NCI-H1436 (cell line): ENCODE measurements at regions not wholly inside any gene's neighbourhood (a gene's known extent, or its start where the extent isn't known, plus 50 kb on each side); places are given as distances from the start of the nearest gene placed in this dataset.
"Not testable (repeated sequence)": the region's sequence is repeated elsewhere in the genome, so short reads cannot be mapped to it uniquely, and the experiment has no call there.

Source experiments
- DNase-seq: peaks from one replicate; lab custom pipeline; 2025; lab: John Stamatoyannopoulos, UW

DNA sequence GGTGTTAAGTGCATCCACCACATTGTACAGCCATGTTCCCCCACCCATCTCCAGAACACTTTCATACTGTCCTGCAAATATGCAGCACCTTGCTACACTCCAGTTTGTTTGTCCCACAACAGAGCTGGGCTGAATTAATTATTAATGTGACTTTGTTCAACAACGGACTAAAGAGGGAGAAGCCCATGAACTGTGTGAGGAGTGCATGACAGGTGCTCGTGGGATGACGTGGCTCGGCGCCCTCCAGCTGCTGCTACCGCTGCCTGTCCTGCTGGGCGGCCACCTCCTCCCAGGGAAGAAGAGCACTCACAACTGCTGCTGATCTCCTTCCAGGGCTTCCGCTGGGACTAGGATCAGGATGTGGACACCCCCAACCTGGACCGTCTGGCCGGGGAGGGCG is 111.2 kb upstream of the DEFB108B start:
- DNase-seq, result not testable (repeated sequence)

DNA sequence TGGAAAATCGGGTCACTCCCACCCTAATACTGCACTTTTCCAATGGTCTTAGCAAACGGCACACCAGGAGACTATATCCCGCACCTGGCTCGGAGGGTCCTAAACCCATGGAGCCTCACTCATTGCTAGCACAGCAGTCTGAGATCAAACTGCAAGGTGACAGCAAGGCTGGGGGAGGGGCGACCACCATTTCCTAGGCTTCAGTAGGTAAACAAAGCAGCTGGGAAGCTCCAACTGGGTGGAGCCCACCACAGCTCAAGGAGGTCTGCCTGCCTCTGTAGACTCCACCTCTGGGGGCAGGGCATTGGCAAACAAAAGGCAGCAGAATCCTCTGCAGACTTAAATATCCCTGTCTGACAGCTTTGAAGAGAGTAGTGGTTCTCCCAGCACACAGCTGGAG is 109.0 kb upstream of the DEFB108B start:
- not testable (repeated sequence) for DNase-seq

- not testable (repeated sequence) for DNase-seq
These were observed 102.3 kb upstream of the DEFB108B start for GRCh38 chr11:71730748-71731147.

GRCh38 chr11:71734368-71734767 is 98.6 kb upstream of the DEFB108B start:
- not testable (repeated sequence) for DNase-seq

DNA sequence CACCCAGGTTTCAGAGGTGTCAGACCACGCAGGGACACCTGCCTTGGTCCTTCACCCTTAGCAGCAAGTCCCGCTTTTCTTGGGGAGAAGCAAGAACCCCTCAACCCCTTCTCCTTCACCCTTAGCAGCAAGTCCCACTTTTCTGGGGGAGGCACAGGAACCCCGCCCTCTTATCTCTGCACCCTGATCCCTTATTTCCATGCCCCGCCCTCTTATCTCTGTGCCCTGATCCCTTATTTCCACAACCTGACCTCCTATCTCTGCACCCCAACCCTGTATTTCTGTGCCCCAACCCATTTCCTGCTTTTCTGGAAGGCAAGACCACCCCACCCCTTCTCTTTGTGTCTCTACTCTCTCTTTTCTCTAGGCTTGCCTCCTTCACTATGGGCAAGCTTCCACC is 94.7 kb upstream of the DEFB108B start:
- not testable (repeated sequence) for DNase-seq

DNA sequence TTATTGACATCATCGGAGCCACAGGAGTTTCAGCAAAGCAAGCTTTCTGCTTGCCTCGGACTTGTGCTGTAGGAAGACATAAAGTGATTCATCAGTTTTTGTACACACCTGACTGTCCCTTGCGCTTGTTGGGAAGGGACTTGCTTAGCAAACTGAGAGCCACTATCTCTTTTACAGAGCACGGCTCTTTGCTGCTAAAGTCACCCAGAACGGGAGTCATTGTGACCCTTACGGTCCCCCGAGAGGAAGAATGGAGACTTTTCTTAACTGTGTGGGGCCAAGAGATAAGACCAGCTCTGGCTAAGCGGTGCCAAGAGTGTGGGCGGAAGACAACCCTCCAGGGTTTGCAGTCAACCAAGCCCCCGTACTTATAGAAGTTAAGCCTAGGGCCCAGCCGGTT is 89.6 kb upstream of the DEFB108B start:
- not testable (repeated sequence) for DNase-seq

DNA sequence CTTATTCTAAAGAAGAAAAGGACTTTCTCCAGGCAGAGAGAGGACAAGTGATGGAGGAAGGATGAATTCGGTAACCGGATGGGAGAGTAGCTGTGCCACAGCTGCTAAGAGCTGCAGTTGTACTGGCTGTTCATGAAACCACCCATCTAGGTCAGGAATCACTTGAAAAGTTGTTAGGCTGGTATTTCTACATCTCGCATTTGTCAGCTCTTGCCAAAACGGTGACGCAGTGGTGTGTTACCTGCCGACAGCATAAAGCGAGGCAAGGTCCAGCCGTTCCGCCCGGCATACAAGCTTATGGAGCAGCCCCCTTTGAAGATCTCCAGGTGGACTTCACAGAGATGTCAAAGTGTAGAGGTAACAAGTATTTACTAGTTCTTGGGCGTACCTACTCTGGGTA is 87.3 kb upstream of the DEFB108B start:
- DNase-seq, result not testable (repeated sequence)

- not testable (repeated sequence) for DNase-seq
These were observed 86.7 kb upstream of the DEFB108B start for GRCh38 chr11:71746263-71746662.

DNA sequence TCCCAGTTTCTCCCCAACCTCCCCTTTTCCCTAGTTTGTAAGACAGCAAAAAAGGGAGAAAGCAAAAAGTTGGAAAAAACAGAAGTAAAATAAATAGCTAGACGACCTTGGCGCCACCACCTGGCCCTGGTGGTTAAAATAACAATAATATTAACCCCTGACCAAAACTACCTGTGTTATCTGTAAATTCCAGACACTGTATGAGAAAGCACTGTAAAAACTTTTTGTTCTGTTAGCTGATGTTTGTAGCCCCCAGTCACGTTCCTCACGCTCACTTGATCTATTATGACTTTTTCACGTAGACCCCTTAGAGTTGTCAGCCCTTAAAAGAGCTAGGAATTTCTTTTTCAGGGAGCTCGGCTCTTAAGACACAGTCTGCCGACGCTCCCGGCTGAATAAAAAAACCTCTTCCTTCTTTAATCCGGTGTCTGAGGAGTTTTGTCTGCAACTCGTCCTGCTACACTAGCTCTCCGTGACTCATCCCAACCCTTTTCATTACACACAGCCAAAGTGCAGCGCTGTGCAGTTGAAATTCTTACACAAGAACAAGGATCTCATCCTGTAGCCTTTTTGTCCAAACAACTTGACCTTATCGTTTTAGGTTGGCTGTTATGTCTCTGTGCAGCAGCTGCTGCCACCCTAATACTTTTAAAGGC is 83.9 kb upstream of the DEFB108B start:
- not testable (repeated sequence) for DNase-seq

DNA sequence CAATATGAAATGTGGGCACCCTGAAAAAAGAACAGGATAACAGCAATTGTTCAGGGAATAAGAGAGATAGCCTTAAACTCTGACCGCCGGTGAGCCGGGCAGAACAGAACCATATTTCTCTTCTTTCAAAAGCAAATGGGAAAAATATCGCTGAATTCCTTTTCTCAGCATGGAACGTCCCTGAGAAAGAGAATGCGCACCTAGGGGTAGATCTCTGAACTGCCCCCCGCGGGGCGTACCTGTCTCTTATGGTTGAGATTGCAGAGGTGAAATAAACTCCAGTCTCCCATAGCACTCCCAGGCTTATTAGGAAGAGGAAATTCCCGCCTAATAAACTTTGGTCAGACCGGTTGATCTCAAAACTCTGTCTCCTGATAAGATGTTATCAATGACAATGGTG is 82.1 kb upstream of the DEFB108B start:
- not testable (repeated sequence) for DNase-seq

- not testable (repeated sequence) for DNase-seq
These were observed 68.1 kb upstream of the DEFB108B start for GRCh38 chr11:71764695-71765491.

DNA sequence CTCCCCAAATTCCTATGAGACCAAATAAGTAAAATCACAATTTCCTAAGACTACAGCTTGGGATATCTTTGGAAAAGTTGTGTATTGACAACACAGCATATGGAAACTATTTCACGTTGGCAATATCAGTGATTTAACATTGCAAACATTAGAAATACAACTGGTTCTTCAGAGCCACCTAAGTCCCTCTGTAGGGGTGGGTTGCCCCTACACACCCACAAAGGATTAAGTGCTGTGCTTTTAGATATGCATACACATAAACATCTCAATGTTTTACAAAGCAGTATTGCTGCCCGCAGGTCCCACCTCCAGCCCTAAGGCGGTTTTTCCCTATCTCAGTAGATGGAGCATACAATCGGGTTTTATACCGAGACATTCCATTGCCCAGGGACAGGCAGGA is 66.0 kb upstream of the DEFB108B start:
- DNase-seq, result not testable (repeated sequence)

DNA sequence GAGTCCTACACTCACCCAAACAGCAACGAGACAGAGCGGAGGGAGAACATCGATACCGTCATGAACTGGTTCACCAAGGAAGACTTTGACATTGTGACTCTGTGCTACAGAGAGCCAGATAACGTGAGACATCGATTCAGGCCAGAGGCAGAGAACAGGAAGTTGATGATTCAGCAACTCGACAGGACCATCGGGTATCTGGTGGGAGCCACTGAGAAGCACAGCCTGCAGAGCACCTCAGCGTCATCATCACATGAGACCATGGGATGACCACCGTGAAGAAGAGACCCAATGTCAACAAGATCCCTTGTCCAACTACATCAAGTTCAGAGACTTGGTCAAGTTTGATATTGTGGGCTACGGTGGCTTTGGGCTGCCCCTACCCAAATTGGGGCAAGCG is 60.8 kb upstream of the DEFB108B start:
- not testable (repeated sequence) for DNase-seq

GRCh38 chr11:71774603-71775222 is 58.3 kb upstream of the DEFB108B start:
- DNase-seq, result no peak

GRCh38 chr11:71780116-71780515 is 52.9 kb upstream of the DEFB108B start:
- DNase-seq, result not testable (repeated sequence)

DNA sequence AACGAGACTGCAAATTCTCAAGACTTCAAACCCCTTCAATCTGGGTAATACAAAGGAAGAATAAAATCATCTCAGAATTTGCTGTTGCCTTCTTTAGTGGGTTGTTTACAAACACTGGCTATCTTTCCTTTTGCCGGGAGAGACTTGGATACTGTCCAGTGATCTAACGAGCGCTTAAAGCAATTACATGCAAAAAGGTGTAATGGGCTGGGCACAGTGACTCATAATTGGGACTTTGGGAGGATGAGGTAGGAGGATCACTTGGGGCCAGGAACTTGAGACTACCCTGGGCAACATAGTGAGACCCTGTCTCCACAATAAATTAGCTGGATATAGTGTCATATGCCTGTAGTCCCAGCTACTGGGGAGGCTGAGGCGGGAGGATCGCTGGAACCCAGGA is 52.2 kb upstream of the DEFB108B start:
- not testable (repeated sequence) for DNase-seq

- not testable (repeated sequence) for DNase-seq
These were observed 51.5 kb upstream of the DEFB108B start for GRCh38 chr11:71781491-71781890.

DNA sequence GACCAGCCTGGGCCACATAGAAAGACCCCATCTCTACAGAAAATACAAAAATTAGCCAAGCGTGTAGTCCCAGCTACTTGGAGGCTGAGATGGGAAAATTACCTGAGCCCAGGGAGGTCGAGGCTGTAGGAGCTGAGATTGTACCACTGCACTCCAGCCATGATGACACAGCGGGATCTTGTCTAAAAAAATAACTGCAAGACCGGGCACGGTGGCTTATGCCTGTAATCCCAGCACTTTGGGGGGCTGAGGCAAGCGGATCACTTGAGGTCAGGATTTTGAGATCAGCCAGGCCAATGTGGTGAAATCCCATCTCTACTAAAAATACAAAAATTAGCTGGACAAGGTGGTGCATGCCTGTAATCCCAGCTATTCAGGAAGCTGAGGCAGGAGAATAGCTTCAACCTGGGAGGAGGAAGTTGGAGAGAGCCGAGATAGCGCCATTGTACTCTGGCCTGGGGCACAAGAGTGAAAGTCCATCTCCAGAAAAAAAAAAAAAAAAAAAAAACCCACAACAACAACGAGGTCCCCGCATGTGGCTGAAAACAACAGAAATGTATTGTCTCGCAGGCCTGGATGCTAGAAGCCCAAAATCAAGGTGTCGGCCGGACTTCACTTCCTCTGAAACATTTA is 50.7 kb upstream of the DEFB108B start:
- not testable (repeated sequence) for DNase-seq

- DNase-seq, result not testable (repeated sequence)
These were observed 49.8 kb upstream of the DEFB108B start for GRCh38 chr11:71783191-71783590.
